Endothelial cell of umbilical vein (primary cell): ENCODE measurements at regions not wholly inside any gene's neighbourhood (a gene's known extent, or its start where the extent isn't known, plus 50 kb on each side); places are given as distances from the start of the nearest gene placed in this dataset.

ENCODE experiments used
- BruUV-seq: library from RNA; stranded (reverse); fragments of 400-500 nt; replicated peaks from 2 replicates; lab custom pipeline; 2021; lab: Mats Ljungman, UMichigan
- CTCF ChIA-PET: fragments of 300-600, 350-600 bp; sonication (Branson Sonifier 250); formaldehyde crosslinking; loops from one replicate; lab custom pipeline; 2021; ENCODE audit warnings: antibody characterized with exemption, inconsistent platforms; lab: Charles Lee
- POLR2A ChIA-PET: fragments of 300-600, 350-600 bp; sonication (Branson Sonifier 250); formaldehyde crosslinking; loops from one replicate; lab custom pipeline; 2021; ENCODE audit warnings: antibody characterized with exemption, inconsistent platforms; lab: Charles Lee
- DNase-seq: peaks from one replicate; pipeline ENCODE4 v3.0.0-alpha.2; 2011; ENCODE audit warnings: low read depth, low spot score
- FAIRE-seq: peaks from 2 replicates; lab custom pipeline; 2011; peaks lifted over from hg19 to GRCh38; lab: Jason Lieb, UNC
- H2AFZ ChIP-seq: 2 replicates; pipeline ENCODE4 v1.6.0; 2012; ENCODE audit warnings: low read depth, low read length, control low read depth, inconsistent platforms
- H3K27ac ChIP-seq: 2 replicates; pipeline ENCODE4 v1.5.1; 2011; ENCODE audit warnings: low read depth, mild to moderate bottlenecking, control low read depth, low read length, moderate library complexity; ENCODE audit not compliant: insufficient read depth
- H3K27me3 ChIP-seq, 2 experiments: 2 replicates each; pipeline versions ENCODE4 v1.6.0 to v1.6.1; 2011; ENCODE audit warnings: low read length in 2 of 2, mixed read lengths in 1 of 2; ENCODE audit not compliant: control insufficient read depth in 2 of 2, insufficient read depth in 2 of 2
- H3K36me3 ChIP-seq, 2 experiments: 2 replicates in 1 of 2; 3 replicates in 1 of 2; pipeline ENCODE4 v1.5.1; 2011; ENCODE audit warnings: low read length in 2 of 2, mild to moderate bottlenecking in 1 of 2, moderate library complexity in 1 of 2; ENCODE audit not compliant: control insufficient read depth in 2 of 2, insufficient read depth in 2 of 2; ENCODE audit errors: extremely low read depth in 1 of 2
- H3K4me1 ChIP-seq: 3 replicates; pipeline ENCODE4 v1.5.1; 2011; ENCODE audit warnings: mild to moderate bottlenecking, low read length; ENCODE audit not compliant: control insufficient read depth, insufficient read depth; ENCODE audit errors: extremely low read depth
- H3K4me2 ChIP-seq: 2 replicates; pipeline ENCODE4 v1.6.1; 2011; ENCODE audit warnings: low read length, control low read depth, mixed read lengths; ENCODE audit not compliant: insufficient read depth
- H3K4me3 ChIP-seq, 3 experiments: fragments of 200-600 bp in 1 of 3; sonication (generic), shearing (Covaris generic) in 1 of 3; replicated peaks in 1 of 3; 2 replicates each; pipeline ENCODE4 v1.5.1; 2011 to 2016; ENCODE audit warnings: control low read depth in 3 of 3, low read length in 3 of 3, mild to moderate bottlenecking in 2 of 3, inconsistent platforms in 1 of 3, low read depth in 1 of 3, moderate library complexity in 1 of 3; ENCODE audit not compliant: insufficient read depth in 1 of 3
- H3K79me2 ChIP-seq: 2 replicates; pipeline ENCODE4 v1.6.0; 2012; ENCODE audit warnings: low read length, inconsistent platforms; ENCODE audit not compliant: control insufficient read depth, insufficient read depth
- H3K9ac ChIP-seq: replicated peaks from 2 replicates; pipeline ENCODE3; 2011; ENCODE audit warnings: low read length, control low read depth; ENCODE audit not compliant: insufficient read depth; ENCODE audit errors: extremely low read depth
- H3K9me1 ChIP-seq: replicated peaks from 3 replicates; pipeline ENCODE4 v1.6.0; 2011; ENCODE audit warnings: mild to moderate bottlenecking, low read length; ENCODE audit not compliant: control insufficient read depth, insufficient read depth; ENCODE audit errors: extremely low read depth
- H3K9me3 ChIP-seq: replicated peaks from 2 replicates; pipeline ENCODE4 v1.5.1; 2012; ENCODE audit warnings: low read length, inconsistent platforms; ENCODE audit not compliant: control insufficient read depth, insufficient read depth
- H4K20me1 ChIP-seq: replicated peaks from 2 replicates; pipeline ENCODE3; 2011; ENCODE audit warnings: mild to moderate bottlenecking, low read length; ENCODE audit not compliant: control insufficient read depth, insufficient read depth; ENCODE audit errors: extremely low read depth
- CTCF ChIP-seq, 2 donors: IDR thresholded peaks; 1 replicate in 1 of 2; 2 replicates in 1 of 2; pipeline ENCODE4 v1.5.1; 2011; ENCODE audit warnings: low read length in 2 of 2, mild to moderate bottlenecking in 2 of 2, moderate library complexity in 2 of 2, control low read depth in 1 of 2, inconsistent platforms in 1 of 2, low read depth in 1 of 2; ENCODE audit not compliant: insufficient read depth in 1 of 2; ENCODE audit errors: extremely low read depth in 1 of 2
- EZH2 ChIP-seq: IDR thresholded peaks from 2 replicates; pipeline ENCODE4 v1.6.1; 2012; ENCODE audit warnings: borderline replicate concordance, low read depth, mild to moderate bottlenecking, moderate library complexity, low read length, inconsistent platforms; ENCODE audit not compliant: severe bottlenecking
- FOS ChIP-seq: IDR thresholded peaks from 2 replicates; pipeline ENCODE4 v1.6.1; 2011; ENCODE audit warnings: mild to moderate bottlenecking, low read length, moderate library complexity, borderline replicate concordance; ENCODE audit not compliant: insufficient read depth
- GATA2 ChIP-seq: IDR thresholded peaks from 2 replicates; pipeline ENCODE4 v1.7.0; 2011; ENCODE audit warnings: low read depth, mild to moderate bottlenecking, moderate library complexity, mixed read lengths, low read length; ENCODE audit not compliant: insufficient read length, insufficient read depth
- JUN ChIP-seq: IDR thresholded peaks from 2 replicates; pipeline ENCODE4 v1.6.1; 2011; ENCODE audit warnings: borderline replicate concordance, low read depth; ENCODE audit not compliant: insufficient read length, insufficient read depth
- MAX ChIP-seq: IDR thresholded peaks from 2 replicates; pipeline ENCODE4 v1.6.1; 2011; ENCODE audit not compliant: insufficient read depth, insufficient read length
- MYC ChIP-seq: IDR thresholded peaks from one replicate; pipeline ENCODE4 v1.6.1; 2011; ENCODE audit warnings: mild to moderate bottlenecking, low read depth, low read length
- POLR2A ChIP-seq: IDR thresholded peaks from 2 replicates; pipeline ENCODE4 v1.6.1; 2012; ENCODE audit warnings: low read depth, mild to moderate bottlenecking, control low read depth, low read length
- POLR2AphosphoS5 ChIP-seq: IDR thresholded peaks from 2 replicates; pipeline ENCODE4 v1.6.1; 2012; ENCODE audit warnings: low read depth, mild to moderate bottlenecking, control low read depth, low read length, moderate library complexity; ENCODE audit not compliant: insufficient read depth
- dilution Hi-C: fragments of 300-500 bp; cut with MboI; formaldehyde crosslinking; loops from one replicate; pipeline ENCODE4 v1.15.0; 2019; ENCODE audit warnings: low sequenced_read_pairs; ENCODE audit not compliant: extremely low pct_ligation_motif_present
- intact Hi-C: fragments of 100-400 bp; cut with micrococcal nuclease; formaldehyde crosslinking; loops from one replicate; pipeline ENCODE4 v1.10.0; 2022

GRCh38 chrX:121389976-121390714 is 342.7 kb downstream of the GLUD2 start:
- ChIA-PET CTCF (no interaction called here), POLR2A (no interaction called here)
- H3K27ac ChIP-seq, result no peak overlapping the region
- no peaks in the 10 kb centered on the region for H4K20me1 ChIP-seq
- dilution Hi-C loops (no loop called here), intact Hi-C loops (no loop called here)
- H3K79me2 ChIP-seq, result no peaks in the 10 kb centered on the region
- TF ChIP-seq POLR2A (no peak), MYC (no peak), JUN (no peak), MAX (no peak), POLR2AphosphoS5 (no peak), CTCF (IDR thresholded peaks at IDR 0.05; ENCODE audit: extremely low read depth in 1 of 2, insufficient read depth in 1 of 2, low read depth in 1 of 2, low read length in 2 of 2) (no peak), EZH2 (no peak), GATA2 (no peak), FOS (no peak)
- no peaks in the 10 kb centered on the region for H3K9me3 ChIP-seq
- no peaks in the 10 kb centered on the region for H3K27me3 ChIP-seq
- no peaks in the 10 kb centered on the region for H3K4me1 ChIP-seq
- no TSS peak for BruUV-seq
- no peak for FAIRE-seq
- H3K36me3 ChIP-seq, result no peaks in the 10 kb centered on the region
- no peak overlapping the region for H3K4me2 ChIP-seq
- no peak for DNase-seq
- H3K9ac ChIP-seq, result no peak overlapping the region
- no peak overlapping the region for H3K4me3 ChIP-seq
- H2AFZ ChIP-seq, result no peak overlapping the region
- no peaks in the 10 kb centered on the region for H3K9me1 ChIP-seq
